Inflammatory macrophage treated with lipopolysaccharide for 1 hour (primary cell): ENCODE measurements at regions not wholly inside any gene's neighbourhood (a gene's known extent, or its start where the extent isn't known, plus 50 kb on each side); places are given as distances from the start of the nearest gene placed in this dataset.
"Not testable (repeated sequence)": the region's sequence is repeated elsewhere in the genome, so short reads cannot be mapped to it uniquely, and the experiment has no call there.

ENCODE experiments used
- DNase-seq, 2 donors: peaks; one replicate each; pipeline ENCODE4 v3.0.0-alpha.2; 2020 to 2022

DNA sequence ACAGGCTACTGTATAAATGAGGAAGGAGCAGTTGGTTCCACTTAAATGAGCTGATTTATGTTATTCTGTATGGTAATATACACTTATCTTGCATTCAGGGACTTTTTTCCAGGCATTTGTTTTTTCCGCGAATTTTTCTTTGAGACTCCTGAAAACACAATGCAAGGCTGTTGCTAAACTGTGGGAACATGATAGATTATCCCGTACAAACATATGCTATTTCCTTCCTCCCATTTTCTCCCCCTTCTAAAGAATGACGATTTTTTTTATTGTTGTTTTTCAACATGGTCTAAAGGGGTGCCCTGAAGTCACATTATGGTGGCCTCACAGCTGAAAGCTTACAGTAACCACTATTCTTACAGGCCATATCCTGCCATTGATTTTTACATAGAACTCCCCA lies 523.9 kb upstream of the NRP1 start:
- DNase-seq: peak in 1 of 2 donors; percentile 16

- DNase-seq: not testable (repeated sequence)
These were observed 518.8 kb upstream of the NRP1 start for GRCh38 chr10:33853221-33853620.

- DNase-seq: no peak
These were observed 508.9 kb upstream of the NRP1 start for GRCh38 chr10:33843379-33843778.

GRCh38 chr10:33841678-33842077 lies 507.2 kb upstream of the NRP1 start:
- DNase-seq: no peak

- no peak for DNase-seq
These were observed 504.3 kb upstream of the NRP1 start for GRCh38 chr10:33838731-33839130.

- no peak for DNase-seq
These were observed 503.3 kb upstream of the NRP1 start for GRCh38 chr10:33837736-33838135.

GRCh38 chr10:33835556-33835955 lies 501.1 kb upstream of the NRP1 start:
- no peak for DNase-seq

- DNase-seq: no peak
These were observed 499.1 kb upstream of the NRP1 start for GRCh38 chr10:33833566-33833965.

DNA sequence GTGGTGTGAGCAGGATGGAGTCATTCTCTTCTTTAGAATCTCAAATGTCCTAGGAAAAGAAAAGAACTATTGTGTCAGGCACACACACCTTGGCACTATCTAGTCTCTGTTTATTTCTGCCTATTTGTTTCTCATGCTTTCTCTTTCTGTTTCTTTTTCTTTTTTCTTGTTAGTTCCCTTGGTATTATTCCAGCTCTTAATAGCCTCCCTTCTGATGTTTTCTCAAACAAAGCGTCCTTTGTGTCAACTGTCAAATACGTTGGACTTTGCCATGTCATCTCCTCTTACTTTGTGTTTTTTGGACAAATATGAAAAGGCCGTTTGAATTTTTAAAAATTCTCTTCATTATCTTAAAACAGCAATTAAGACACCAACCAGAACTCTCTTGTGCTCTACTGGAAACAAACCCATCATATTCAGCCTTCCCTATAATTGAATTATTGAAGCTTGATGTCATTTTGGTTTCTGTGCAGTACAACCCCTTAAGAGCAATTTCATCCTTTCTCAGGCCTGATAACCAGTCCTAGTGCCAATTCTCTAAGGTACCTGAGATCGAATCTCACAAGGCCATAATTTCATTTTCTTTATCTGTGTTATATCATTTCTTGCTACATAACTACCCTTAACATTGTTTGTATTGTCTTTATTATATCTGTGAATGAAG lies 497.8 kb upstream of the NRP1 start:
- DNase-seq: no peak

DNA sequence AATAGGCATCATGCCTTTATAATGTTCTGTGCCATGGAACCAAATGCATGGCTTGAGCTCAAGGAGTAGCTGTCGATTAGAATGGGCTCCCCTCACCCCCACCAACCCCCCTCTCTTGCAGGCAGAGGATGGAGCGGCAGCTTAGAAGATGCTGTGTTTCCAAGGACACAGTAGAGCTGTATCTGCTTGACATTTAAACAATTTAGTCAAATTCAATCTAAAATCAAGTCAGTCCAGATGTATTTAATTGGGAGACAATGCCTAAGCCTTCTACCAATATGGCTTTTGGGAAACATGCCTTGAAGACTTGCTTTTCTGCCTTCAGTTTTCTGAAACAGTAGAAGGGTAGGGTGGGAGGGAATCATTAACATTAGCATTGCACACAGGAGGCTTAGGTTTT lies 497.1 kb upstream of the NRP1 start:
- no peak for DNase-seq

DNA sequence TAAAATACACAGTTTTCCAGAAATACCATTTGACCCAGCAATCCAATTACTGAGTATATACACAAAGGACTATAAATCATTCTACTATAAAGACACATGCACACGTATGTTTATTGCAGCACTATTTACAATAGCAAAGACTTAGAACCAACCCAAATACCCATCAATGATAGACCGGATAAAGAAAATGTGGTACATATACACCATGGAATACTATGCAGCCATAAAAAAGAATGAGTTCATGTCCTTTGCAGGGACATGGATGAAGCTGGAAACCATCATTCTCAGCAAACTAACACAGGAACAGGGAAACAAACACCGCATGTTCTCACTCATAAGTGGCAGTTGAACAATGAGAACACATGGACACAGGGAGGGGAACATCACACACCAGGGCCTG lies 495.4 kb upstream of the NRP1 start:
- not testable (repeated sequence) for DNase-seq

DNA sequence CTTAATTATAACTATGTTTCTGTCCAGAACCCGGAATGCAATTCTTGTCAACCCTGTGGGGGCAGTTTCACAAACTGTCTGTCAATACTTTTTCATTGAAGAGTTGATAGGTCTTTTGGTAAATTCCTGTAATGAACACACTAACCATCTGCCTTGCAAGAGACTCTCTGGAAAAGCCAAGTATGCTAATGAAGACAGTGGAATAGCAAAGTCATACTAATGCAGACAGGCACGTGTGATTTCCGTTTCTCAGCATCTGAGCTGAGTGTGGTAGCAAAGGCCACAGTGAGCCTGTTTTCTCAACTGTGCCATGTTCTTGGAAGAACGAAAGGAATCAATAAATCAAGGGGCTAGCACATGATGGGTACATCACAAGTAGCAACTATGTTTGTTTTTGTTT lies 494.1 kb upstream of the NRP1 start:
- no peak for DNase-seq

GRCh38 chr10:33826186-33826585 lies 491.7 kb upstream of the NRP1 start:
- DNase-seq: no peak

DNA sequence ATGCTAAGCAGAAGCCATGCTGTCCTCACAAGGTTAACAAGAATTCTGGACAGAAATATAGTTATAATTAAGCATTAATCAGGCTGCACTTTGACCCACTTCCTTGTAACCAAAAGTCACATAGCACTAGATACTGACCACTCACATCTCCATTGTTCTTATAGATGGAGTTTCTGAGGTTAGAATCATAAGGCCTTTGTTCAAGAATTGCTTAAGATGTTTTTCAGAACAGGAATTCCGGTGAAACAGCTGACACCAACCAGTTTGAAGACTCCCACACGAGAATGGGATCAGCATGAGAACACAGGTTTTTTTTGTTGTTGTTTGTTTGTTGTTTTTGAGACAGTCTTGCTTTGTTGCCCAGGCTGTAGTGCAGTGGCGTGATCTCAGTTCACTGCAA lies 488.3 kb upstream of the NRP1 start:
- DNase-seq: peak in 1 of 2 donors; percentile 7

DNA sequence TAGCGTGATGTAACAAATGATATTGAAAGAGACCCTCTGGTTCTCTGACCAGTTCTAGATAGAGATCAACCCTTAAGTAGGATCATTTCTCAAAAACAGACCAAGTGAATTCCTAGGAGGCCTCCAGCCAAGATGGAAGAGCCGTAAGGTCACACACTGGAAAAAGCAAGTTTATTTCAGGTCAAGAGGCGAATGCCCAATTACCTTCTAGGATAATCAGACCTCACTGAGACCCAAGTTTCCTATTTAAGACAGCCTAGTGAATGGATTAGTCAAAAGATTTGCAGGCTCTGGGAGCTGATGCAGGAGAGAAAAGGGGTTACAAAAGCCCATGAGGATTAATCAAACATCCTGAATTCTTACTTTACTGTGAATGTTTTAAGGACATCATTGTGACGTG lies 486.1 kb upstream of the NRP1 start:
- no peak for DNase-seq

- no peak for DNase-seq
These were observed 484.7 kb upstream of the NRP1 start for GRCh38 chr10:33819206-33819605.

GRCh38 chr10:33818343-33818742 lies 483.9 kb upstream of the NRP1 start:
- peak; percentile 20 to 37 for DNase-seq

DNA sequence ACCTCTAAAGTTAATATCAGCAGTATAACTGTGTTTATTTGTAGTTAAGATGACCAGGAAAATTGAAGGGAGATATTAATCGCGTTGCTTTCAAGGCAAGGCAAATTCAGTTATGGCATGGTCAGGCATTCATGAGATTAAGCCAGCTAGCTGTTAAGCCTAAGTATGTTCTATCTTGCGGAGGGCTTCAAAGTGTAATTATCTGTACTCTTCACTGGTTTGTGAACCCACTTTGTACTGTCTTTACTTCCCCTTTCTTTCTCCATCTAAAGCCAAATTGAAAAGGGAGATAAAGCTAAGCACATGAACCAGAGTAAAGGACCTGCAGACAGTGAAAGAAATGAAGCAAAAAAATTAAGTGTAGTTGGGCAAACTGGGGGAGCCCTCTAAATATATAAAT lies 483.1 kb upstream of the NRP1 start:
- DNase-seq: no peak

- DNase-seq: peak; percentile 16 to 24
These were observed 481.3 kb upstream of the NRP1 start for GRCh38 chr10:33815776-33816175.

DNA sequence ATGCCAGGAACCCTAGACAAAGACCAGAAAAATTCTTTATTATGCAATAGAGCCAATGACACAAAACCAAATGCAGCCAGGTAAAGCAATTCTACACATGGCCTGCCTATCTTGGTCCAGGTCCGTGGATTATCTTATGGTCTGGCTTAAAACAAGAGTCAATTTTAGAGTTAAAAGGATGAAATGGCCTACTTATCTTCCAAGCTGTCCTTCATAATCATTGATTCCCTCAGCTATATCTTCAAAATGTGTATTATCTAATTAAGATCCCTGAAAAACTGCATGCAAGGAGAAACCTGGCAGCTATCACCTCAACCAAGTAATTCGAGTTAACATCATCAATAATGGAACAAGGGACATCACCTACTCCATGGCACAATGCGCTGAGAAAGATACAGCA lies 479.4 kb upstream of the NRP1 start:
- DNase-seq: no peak

GRCh38 chr10:33813415-33813814 lies 478.9 kb upstream of the NRP1 start:
- DNase-seq: no peak

GRCh38 chr10:33812586-33812985 lies 478.1 kb upstream of the NRP1 start:
- DNase-seq: no peak

- DNase-seq: no peak
These were observed 476.5 kb upstream of the NRP1 start for GRCh38 chr10:33810986-33811385.

- DNase-seq: no peak
These were observed 475.3 kb upstream of the NRP1 start for GRCh38 chr10:33809732-33810131.

DNA sequence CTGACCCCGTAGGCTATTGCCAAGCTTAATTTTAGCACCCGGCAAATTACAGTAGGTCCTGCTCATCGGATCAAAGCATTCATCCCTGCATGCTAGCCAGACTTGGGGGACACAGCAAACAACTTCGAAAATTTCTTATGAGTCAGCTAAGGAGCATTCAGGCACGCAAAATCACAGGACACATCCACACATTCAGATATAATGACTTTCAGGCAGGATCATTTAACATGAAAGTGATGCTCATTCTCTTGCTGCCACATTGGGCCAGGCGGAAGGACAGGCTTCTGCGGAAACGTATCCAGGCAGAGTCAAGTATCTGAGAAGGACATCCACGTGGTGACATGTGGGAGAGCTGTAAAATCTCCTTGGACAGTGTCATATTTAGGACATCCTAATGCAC lies 474.0 kb upstream of the NRP1 start:
- DNase-seq: no peak
